H9 (cell line): ENCODE measurements at regions not wholly inside any gene's neighbourhood (a gene's known extent, or its start where the extent isn't known, plus 50 kb on each side); places are given as distances from the start of the nearest gene placed in this dataset.

Source experiments
- DNase-seq: peaks from one replicate; pipeline ENCODE4 v3.0.0-alpha.2; 2017
- H2AFZ ChIP-seq: one replicate; pipeline ENCODE4 v1.6.1; 2013; ENCODE audit warnings: mild to moderate bottlenecking, low read length, control low read depth, moderate library complexity
- H2AK5ac ChIP-seq: 2 replicates; pipeline ENCODE4 v1.6.1; 2013; ENCODE audit warnings: low read length, control low read depth, mixed read lengths; ENCODE audit not compliant: insufficient read length
- H2BK120ac ChIP-seq: one replicate; pipeline ENCODE4 v1.6.1; 2013; ENCODE audit warnings: low read depth, mild to moderate bottlenecking, low read length, control low read depth, inconsistent platforms; ENCODE audit not compliant: poor library complexity, severe bottlenecking
- H2BK12ac ChIP-seq: 2 replicates; pipeline ENCODE4 v1.6.1; 2013; ENCODE audit warnings: low read length, control low read depth, mixed read lengths, low read depth; ENCODE audit not compliant: insufficient read length
- H2BK15ac ChIP-seq: 2 replicates; pipeline ENCODE4 v1.6.1; 2013; ENCODE audit warnings: low read depth, low read length, control low read depth
- H2BK20ac ChIP-seq: one replicate; pipeline ENCODE4 v1.6.1; 2013; ENCODE audit warnings: low read depth, mild to moderate bottlenecking, low read length, control low read depth, inconsistent platforms; ENCODE audit not compliant: poor library complexity, severe bottlenecking
- H2BK5ac ChIP-seq: 2 replicates; pipeline ENCODE4 v1.6.1; 2013; ENCODE audit warnings: low read length, control low read depth, mixed read lengths; ENCODE audit not compliant: insufficient read length
- H3K14ac ChIP-seq: 2 replicates; pipeline ENCODE4 v1.6.1; 2013; ENCODE audit warnings: low read length, control low read depth; ENCODE audit not compliant: insufficient read depth
- H3K18ac ChIP-seq: 2 replicates; pipeline ENCODE4 v1.6.1; 2013; ENCODE audit warnings: low read depth, mild to moderate bottlenecking, mixed read lengths, low read length, control low read depth; ENCODE audit not compliant: insufficient read length
- H3K23ac ChIP-seq: 2 replicates; pipeline ENCODE4 v1.6.1; 2013; ENCODE audit warnings: low read length, control low read depth, mixed read lengths, low read depth; ENCODE audit not compliant: insufficient read length
- H3K23me2 ChIP-seq: 2 replicates; pipeline ENCODE4 v1.6.1; 2013; ENCODE audit warnings: low read depth, mild to moderate bottlenecking, mixed read lengths, low read length, control low read depth; ENCODE audit not compliant: insufficient read length, poor library complexity, severe bottlenecking
- H3K27ac ChIP-seq: 2 replicates; pipeline ENCODE4 v1.5.1; 2013; ENCODE audit warnings: low read length, control low read depth, mixed read lengths, low read depth; ENCODE audit not compliant: insufficient read length
- H3K27me3 ChIP-seq: 2 replicates; pipeline ENCODE4 v1.6.1; 2013; ENCODE audit warnings: low read length, control low read depth, inconsistent platforms; ENCODE audit not compliant: insufficient read depth
- H3K4ac ChIP-seq: 2 replicates; pipeline ENCODE4 v1.6.1; 2013; ENCODE audit warnings: low read depth, mild to moderate bottlenecking, control low read depth, inconsistent platforms, low read length, moderate library complexity
- H3K4me1 ChIP-seq: 2 replicates; pipeline ENCODE4 v1.6.1; 2013; ENCODE audit warnings: low read length, control low read depth, inconsistent platforms; ENCODE audit not compliant: insufficient read depth
- H3K4me2 ChIP-seq: 2 replicates; pipeline ENCODE4 v1.6.1; 2013; ENCODE audit warnings: low read length, control low read depth, mixed read lengths; ENCODE audit not compliant: insufficient read length, insufficient read depth
- H3K56ac ChIP-seq: 2 replicates; pipeline ENCODE4 v1.6.1; 2013; ENCODE audit warnings: low read depth, mild to moderate bottlenecking, mixed read lengths, low read length, control low read depth; ENCODE audit not compliant: insufficient read length
- H3K79me1 ChIP-seq: 2 replicates; pipeline ENCODE4 v1.6.1; 2013; ENCODE audit warnings: low read depth, mild to moderate bottlenecking, moderate library complexity, low read length, control low read depth, inconsistent platforms; ENCODE audit not compliant: insufficient read depth, poor library complexity, severe bottlenecking
- H3K79me2 ChIP-seq: 2 replicates; pipeline ENCODE4 v1.6.1; 2013; ENCODE audit warnings: low read length, control low read depth, inconsistent platforms; ENCODE audit not compliant: insufficient read depth
- H3K9ac ChIP-seq: 2 replicates; pipeline ENCODE4 v1.6.1; 2013; ENCODE audit warnings: low read length, control low read depth, mixed read lengths; ENCODE audit not compliant: insufficient read length; ENCODE audit errors: extremely low read depth
- H3K9me3 ChIP-seq: one replicate; pipeline ENCODE4 v1.6.1; 2013; ENCODE audit warnings: low read depth, low read length, inconsistent platforms; ENCODE audit not compliant: control insufficient read depth
- H3T11ph ChIP-seq: one replicate; pipeline ENCODE4 v1.6.1; 2013; ENCODE audit warnings: mild to moderate bottlenecking, low read length, control low read depth, inconsistent platforms
- H4K20me1 ChIP-seq: one replicate; pipeline ENCODE4 v1.6.1; 2013; ENCODE audit not compliant: control insufficient read depth, insufficient read length, insufficient read depth
- H4K5ac ChIP-seq: 2 replicates; pipeline ENCODE4 v1.6.1; 2013; ENCODE audit warnings: low read depth, mild to moderate bottlenecking, mixed read lengths, low read length, control low read depth; ENCODE audit not compliant: insufficient read length
- H4K8ac ChIP-seq: replicated peaks from 2 replicates; pipeline ENCODE4 v1.6.1; 2013; ENCODE audit warnings: low read length, control low read depth, mixed read lengths, low read depth; ENCODE audit not compliant: insufficient read length
- H4K91ac ChIP-seq: 2 replicates; pipeline ENCODE4 v1.6.1; 2013; ENCODE audit warnings: low read depth, mild to moderate bottlenecking, moderate library complexity, mixed read lengths, low read length, control low read depth; ENCODE audit not compliant: insufficient read length
- H3K27ac Mint-ChIP-seq, 3 experiments: 2 replicates in 2 of 3; 3 replicates in 1 of 3; pipeline ENCODE4 v1.8.0; 2020 to 2021; ENCODE audit warnings: mixed read lengths in 3 of 3, mild to moderate bottlenecking in 1 of 3, moderate library complexity in 1 of 3
- H3K27me3 Mint-ChIP-seq: 2 replicates; pipeline ENCODE4 v1.8.0; 2021; ENCODE audit warnings: low read depth, mild to moderate bottlenecking, moderate library complexity, mixed read lengths
- H3K36me3 Mint-ChIP-seq, 3 experiments: 2 replicates in 2 of 3; 3 replicates in 1 of 3; pipeline ENCODE4 v1.8.0; 2020 to 2021; ENCODE audit warnings: low read depth in 3 of 3, mixed read lengths in 3 of 3; ENCODE audit not compliant: insufficient read depth in 1 of 3
- H3K4me1 Mint-ChIP-seq, 2 experiments: 2 replicates each; pipeline ENCODE4 v1.8.0; 2020; ENCODE audit warnings: mixed read lengths in 2 of 2
- H3K4me3 Mint-ChIP-seq, 2 experiments: 2 replicates in 1 of 2; 3 replicates in 1 of 2; pipeline ENCODE4 v1.8.0; 2020 to 2021; ENCODE audit warnings: mild to moderate bottlenecking in 2 of 2, mixed read lengths in 2 of 2, moderate library complexity in 1 of 2
- H3K9me3 Mint-ChIP-seq, 2 experiments: 2 replicates in 1 of 2; 3 replicates in 1 of 2; pipeline ENCODE4 v1.8.0; 2020; ENCODE audit warnings: mild to moderate bottlenecking in 2 of 2, mixed read lengths in 2 of 2, moderate library complexity in 1 of 2
- WGBS: extraction: QIAGEN DNeasy Blood & Tissue Kit; methylation state at CpG from one replicate; pipeline ENCODE4 v1.1.7; 2013; ENCODE audit warnings: missing lambda C conversion rate, low lambda C conversion rate, mixed read lengths; ENCODE audit not compliant: insufficient read length; ENCODE audit errors: extremely low coverage; 5-methylcytosine and 5-hydroxymethylcytosine counted together
- TF ChIP-seq, protein P1 (sequence below): fragments of 200-600 bp; sonication (generic); conservative IDR thresholded peaks from 3 replicates; pipeline ENCODE4 v1.8.0; 2021; ENCODE audit warnings: antibody characterized with exemption, mild to moderate bottlenecking

DNA sequence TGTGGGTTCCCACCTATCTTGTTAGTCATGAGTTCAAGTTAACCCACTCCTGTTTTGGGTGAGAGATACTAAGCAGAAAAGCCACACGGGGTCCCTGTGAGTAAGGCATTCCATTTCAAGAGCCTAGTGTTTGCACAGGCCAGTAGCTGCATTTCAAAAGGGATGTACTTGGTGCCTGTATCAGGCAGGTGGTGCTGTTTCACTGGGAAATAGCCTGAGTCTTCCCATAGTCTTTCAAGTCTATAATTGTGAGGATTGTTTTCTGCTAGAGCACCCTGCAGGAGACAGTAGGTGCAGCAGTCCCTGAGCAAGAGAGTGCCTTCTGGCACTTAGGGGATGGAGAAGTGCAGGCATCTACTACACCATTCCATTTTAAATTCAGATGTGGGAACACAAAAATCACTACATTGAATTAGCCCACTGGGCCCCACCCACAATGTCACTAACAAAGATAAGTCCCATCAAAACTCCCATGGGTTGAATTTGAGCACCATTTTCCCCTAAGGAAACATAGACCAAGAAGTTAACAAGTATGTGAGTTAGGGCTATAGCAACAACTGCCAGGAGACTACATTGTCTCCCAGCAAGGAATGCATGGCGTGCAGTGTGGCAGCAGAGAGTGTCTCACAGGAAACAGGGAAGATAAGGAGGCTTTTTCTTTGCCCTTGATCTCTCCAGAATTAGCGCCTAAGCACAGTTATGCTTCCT lies 263.2 kb downstream of the COX7C start:
- no peak overlapping the region for H3K4ac ChIP-seq
- H2AFZ ChIP-seq = no peak overlapping the region
- no peaks in the 10 kb centered on the region for H3K9me3 ChIP-seq
- no peak overlapping the region for H4K91ac ChIP-seq
- no peak overlapping the region for H2AK5ac ChIP-seq
- H2BK20ac ChIP-seq = no peak overlapping the region
- Mint-ChIP-seq H3K36me3 (no peaks in the 10 kb centered on the region), H3K4me1 (peaks cover 19 to 20% of the 10 kb centered on the region in 2 experiments), H3K27ac (peak overlapping the region in 1 of 3 experiments; percentile 89; a peak in 1 of 7 replicates), H3K27me3 (no peaks in the 10 kb centered on the region), H3K4me3 (no peak overlapping the region), H3K9me3 (no peaks in the 10 kb centered on the region)
- H4K8ac ChIP-seq = no peak overlapping the region
- H3K56ac ChIP-seq = no peak overlapping the region
- no CpG with 5 or more reads among the region's 3 CpGs for WGBS
- H2BK12ac ChIP-seq = no peak overlapping the region
- no peaks in the 10 kb centered on the region; the same call in 1 of the 2 replicates for H3K4me1 ChIP-seq
- no peaks in the 10 kb centered on the region for H3K79me1 ChIP-seq
- no peaks in the 10 kb centered on the region for H3K23me2 ChIP-seq
- H3K79me2 ChIP-seq = no peaks in the 10 kb centered on the region
- no peak overlapping the region for H4K5ac ChIP-seq
- H3K4me2 ChIP-seq = no peak overlapping the region
- H2BK5ac ChIP-seq = no peak overlapping the region
- no peaks in the 10 kb centered on the region for H4K20me1 ChIP-seq
- DNase-seq = peak; percentile 89
- no peak overlapping the region for H3K18ac ChIP-seq
- H3T11ph ChIP-seq = no peak overlapping the region
- H2BK15ac ChIP-seq = no peak overlapping the region
- no peak overlapping the region for H3K9ac ChIP-seq
- no peak overlapping the region for H3K14ac ChIP-seq
- TF ChIP-seq, protein P1, sequence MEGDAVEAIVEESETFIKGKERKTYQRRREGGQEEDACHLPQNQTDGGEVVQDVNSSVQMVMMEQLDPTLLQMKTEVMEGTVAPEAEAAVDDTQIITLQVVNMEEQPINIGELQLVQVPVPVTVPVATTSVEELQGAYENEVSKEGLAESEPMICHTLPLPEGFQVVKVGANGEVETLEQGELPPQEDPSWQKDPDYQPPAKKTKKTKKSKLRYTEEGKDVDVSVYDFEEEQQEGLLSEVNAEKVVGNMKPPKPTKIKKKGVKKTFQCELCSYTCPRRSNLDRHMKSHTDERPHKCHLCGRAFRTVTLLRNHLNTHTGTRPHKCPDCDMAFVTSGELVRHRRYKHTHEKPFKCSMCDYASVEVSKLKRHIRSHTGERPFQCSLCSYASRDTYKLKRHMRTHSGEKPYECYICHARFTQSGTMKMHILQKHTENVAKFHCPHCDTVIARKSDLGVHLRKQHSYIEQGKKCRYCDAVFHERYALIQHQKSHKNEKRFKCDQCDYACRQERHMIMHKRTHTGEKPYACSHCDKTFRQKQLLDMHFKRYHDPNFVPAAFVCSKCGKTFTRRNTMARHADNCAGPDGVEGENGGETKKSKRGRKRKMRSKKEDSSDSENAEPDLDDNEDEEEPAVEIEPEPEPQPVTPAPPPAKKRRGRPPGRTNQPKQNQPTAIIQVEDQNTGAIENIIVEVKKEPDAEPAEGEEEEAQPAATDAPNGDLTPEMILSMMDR = peak; percentile 98
- no peaks in the 10 kb centered on the region for H3K27me3 ChIP-seq
- H3K27ac ChIP-seq = no peak overlapping the region
- H2BK120ac ChIP-seq = no peak overlapping the region
- H3K23ac ChIP-seq = no peak overlapping the region
